H1 (cell line): ENCODE measurements at regions not wholly inside any gene's neighbourhood (a gene's known extent, or its start where the extent isn't known, plus 50 kb on each side); places are given as distances from the start of the nearest gene placed in this dataset.

ENCODE experiments used
- CTCF ChIA-PET: fragments of 300-600 bp; sonication (Branson Sonifier 250); formaldehyde crosslinking; loops from one replicate; lab custom pipeline; 2021; ENCODE audit not compliant: partially characterized antibody; lab: Charles Lee
- POLR2A ChIA-PET: fragments of 300-600 bp; sonication (Branson Sonifier 250); formaldehyde crosslinking; loops from one replicate; lab custom pipeline; 2021; ENCODE audit warnings: inconsistent platforms; ENCODE audit not compliant: partially characterized antibody; lab: Charles Lee
- DNase-seq, 2 experiments: peaks; one replicate each; pipeline versions ENCODE4 v3.0.0 to v3.0.0-alpha.2; 2010 to 2022; ENCODE audit warnings: low spot score in 2 of 2, low read depth in 1 of 2, mixed read lengths in 1 of 2
- FAIRE-seq: peaks from 2 replicates; lab custom pipeline; 2011; peaks lifted over from hg19 to GRCh38; lab: Jason Lieb, UNC
- H2AFZ ChIP-seq: 2 replicates; pipeline ENCODE4 v1.8.1; 2012; ENCODE audit warnings: low read length, inconsistent platforms
- H2AK5ac ChIP-seq: 2 replicates; pipeline ENCODE4 v1.6.1; 2013; ENCODE audit warnings: low read depth, low read length
- H2BK120ac ChIP-seq: replicated peaks from 2 replicates; pipeline ENCODE3; 2013; ENCODE audit warnings: low read depth, low read length, inconsistent platforms
- H2BK12ac ChIP-seq: 2 replicates; pipeline ENCODE4 v1.6.1; 2013; ENCODE audit warnings: low read depth, low read length
- H2BK15ac ChIP-seq: 2 replicates; pipeline ENCODE4 v1.6.1; 2013; ENCODE audit warnings: low read length
- H2BK20ac ChIP-seq: 2 replicates; pipeline ENCODE4 v1.6.1; 2013; ENCODE audit warnings: low read length
- H2BK5ac ChIP-seq: 2 replicates; pipeline ENCODE4 v1.6.1; 2013; ENCODE audit warnings: low read depth, low read length
- H3K14ac ChIP-seq: 2 replicates; pipeline ENCODE4 v1.6.1; 2013; ENCODE audit warnings: inconsistent platforms; ENCODE audit not compliant: insufficient read length
- H3K18ac ChIP-seq: 2 replicates; pipeline ENCODE4 v1.6.1; 2013; ENCODE audit warnings: low read length; ENCODE audit errors: extremely low read depth
- H3K23ac ChIP-seq: 2 replicates; pipeline ENCODE4 v1.6.1; 2013; ENCODE audit warnings: inconsistent platforms; ENCODE audit not compliant: insufficient read length
- H3K23me2 ChIP-seq: 2 replicates; pipeline ENCODE4 v1.6.1; 2013; ENCODE audit warnings: low read depth, low read length
- H3K27ac ChIP-seq: 2 replicates; pipeline ENCODE4 v1.6.1; 2011; ENCODE audit warnings: low read depth, low read length, inconsistent platforms
- H3K27me3 ChIP-seq, 4 experiments: replicated peaks in 1 of 4; 1 replicate in 1 of 4; 2 replicates in 3 of 4; pipeline versions ENCODE4 v1.6.1 to v1.8.1; 2011 to 2013; ENCODE audit warnings: low read length in 3 of 4, mild to moderate bottlenecking in 3 of 4, inconsistent platforms in 2 of 4, mixed read lengths in 2 of 4, moderate library complexity in 1 of 4; ENCODE audit not compliant: control insufficient read depth in 3 of 4, insufficient read depth in 3 of 4; ENCODE audit errors: extremely low read depth in 1 of 4
- H3K36me3 ChIP-seq, 4 experiments: 2 replicates each; pipeline versions ENCODE4 v1.6.1 to v1.8.1; 2011 to 2013; ENCODE audit warnings: mild to moderate bottlenecking in 4 of 4, low read length in 3 of 4, moderate library complexity in 2 of 4, control low read depth in 1 of 4, inconsistent platforms in 1 of 4; ENCODE audit not compliant: insufficient read depth in 4 of 4, control insufficient read depth in 2 of 4
- H3K4ac ChIP-seq: replicated peaks from 2 replicates; pipeline ENCODE3; 2013; ENCODE audit warnings: low read length, low read depth, mixed read lengths, inconsistent platforms; ENCODE audit not compliant: insufficient read length
- H3K4me1 ChIP-seq, 4 experiments: replicated peaks in 1 of 4; 1 replicate in 1 of 4; 2 replicates in 3 of 4; pipeline versions ENCODE4 v1.6.1 to v1.8.1; 2011 to 2013; ENCODE audit warnings: low read length in 3 of 4, inconsistent platforms in 2 of 4, mixed read lengths in 1 of 4; ENCODE audit not compliant: insufficient read depth in 4 of 4, control insufficient read depth in 3 of 4
- H3K4me2 ChIP-seq, 2 experiments: 2 replicates each; pipeline versions ENCODE4 v1.6.1 to v1.8.1; 2011 to 2013; ENCODE audit warnings: low read depth in 2 of 2, low read length in 2 of 2, control low read depth in 1 of 2, inconsistent platforms in 1 of 2, mild to moderate bottlenecking in 1 of 2; ENCODE audit not compliant: insufficient read depth in 1 of 2
- H3K4me3 ChIP-seq, 4 experiments: fragments of 200-600, 300-600 bp in 1 of 4; sonication (generic), shearing (Covaris generic), sonication (Bioruptor Twin) in 1 of 4; 2 replicates each; pipeline versions ENCODE4 v1.5.1 to v1.8.1; 2011 to 2016; ENCODE audit warnings: low read length in 4 of 4, low read depth in 3 of 4, control low read depth in 2 of 4, inconsistent platforms in 2 of 4, mild to moderate bottlenecking in 2 of 4, mixed read lengths in 1 of 4, moderate library complexity in 1 of 4; ENCODE audit not compliant: insufficient read depth in 2 of 4; ENCODE audit errors: extremely low read depth in 1 of 4
- H3K56ac ChIP-seq: replicated peaks from 2 replicates; pipeline ENCODE3; 2013; ENCODE audit warnings: low read depth, mild to moderate bottlenecking, mixed read lengths, low read length, inconsistent platforms; ENCODE audit not compliant: insufficient read length
- H3K79me1 ChIP-seq: 2 replicates; pipeline ENCODE4 v1.6.1; 2013; ENCODE audit warnings: low read depth, low read length, control low read depth
- H3K79me2 ChIP-seq, 2 experiments: 2 replicates each; pipeline versions ENCODE4 v1.6.1 to v1.8.1; 2012 to 2013; ENCODE audit warnings: low read length in 2 of 2, mild to moderate bottlenecking in 2 of 2, inconsistent platforms in 1 of 2; ENCODE audit not compliant: insufficient read depth in 2 of 2, control insufficient read depth in 1 of 2
- H3K9ac ChIP-seq, 4 experiments: replicated peaks in 1 of 4; 1 replicate in 1 of 4; 2 replicates in 3 of 4; pipeline versions ENCODE4 v1.6.1 to v1.8.1; 2011 to 2013; ENCODE audit warnings: low read depth in 3 of 4, low read length in 3 of 4, control low read depth in 2 of 4, mild to moderate bottlenecking in 2 of 4, moderate library complexity in 2 of 4, inconsistent platforms in 1 of 4; ENCODE audit errors: extremely low read depth in 1 of 4
- H3K9me3 ChIP-seq, 2 experiments: 2 replicates each; pipeline versions ENCODE4 v1.6.1 to v1.8.1; 2012 to 2013; ENCODE audit warnings: mild to moderate bottlenecking in 2 of 2, moderate library complexity in 2 of 2, control low read depth in 1 of 2, inconsistent platforms in 1 of 2, low read depth in 1 of 2, low read length in 1 of 2, mixed read lengths in 1 of 2; ENCODE audit not compliant: insufficient read depth in 2 of 2
- H4K20me1 ChIP-seq, 2 experiments: replicated peaks in 1 of 2; 2 replicates each; pipeline versions ENCODE3 to v1.8.1; 2011 to 2013; ENCODE audit warnings: inconsistent platforms in 2 of 2, low read length in 2 of 2, mild to moderate bottlenecking in 1 of 2; ENCODE audit not compliant: insufficient read depth in 2 of 2, control insufficient read depth in 1 of 2
- H4K5ac ChIP-seq: 2 replicates; pipeline ENCODE4 v1.6.1; 2013; ENCODE audit warnings: low read length, low read depth, mixed read lengths, inconsistent platforms; ENCODE audit not compliant: insufficient read length
- H4K8ac ChIP-seq: 2 replicates; pipeline ENCODE4 v1.8.0; 2013; ENCODE audit warnings: mild to moderate bottlenecking, moderate library complexity, low read length, inconsistent platforms; ENCODE audit not compliant: insufficient read depth; ENCODE audit errors: extremely low read depth
- H4K91ac ChIP-seq: replicated peaks from 2 replicates; pipeline ENCODE3; 2013; ENCODE audit warnings: low read length, mixed read lengths, inconsistent platforms; ENCODE audit not compliant: insufficient read length
- KDM1A ChIP-seq: fragments of 200-600, 300-600 bp; sonication (generic); IDR thresholded peaks from 2 replicates; pipeline ENCODE4 v1.7.1; 2016; ENCODE audit warnings: mild to moderate bottlenecking, low read length, borderline replicate concordance
- MAFK ChIP-seq: IDR thresholded peaks from 2 replicates; pipeline ENCODE4 v1.6.1; 2012; ENCODE audit warnings: low read depth, mild to moderate bottlenecking, improper control_type of control experiment, low read length
- SIN3A ChIP-seq, 2 experiments: IDR thresholded peaks in 1 of 2; conservative IDR thresholded peaks in 1 of 2; 2 replicates each; pipeline ENCODE4 v1.6.1; 2011 to 2012; ENCODE audit warnings: low read length in 2 of 2, improper control_type of control experiment in 1 of 2, low read depth in 1 of 2, mild to moderate bottlenecking in 1 of 2
- TAF7 ChIP-seq: optimal IDR thresholded peaks from 2 replicates; pipeline ENCODE3; 2011; ENCODE audit warnings: low read depth, mild to moderate bottlenecking, inconsistent platforms, low read length, moderate library complexity, borderline replicate concordance

- CTCF ChIA-PET: interaction anchor here (2.0 kb wide), 1 partner anchor 206 kb away, joined by 6 read pairs; no protein-coding TSS in a partner anchor
- H3K56ac ChIP-seq: no peak overlapping the region
- H2BK12ac ChIP-seq: no peak overlapping the region
- H3K9ac ChIP-seq: no peak overlapping the region
- no peak overlapping the region for H3K4me3 ChIP-seq
- TF ChIP-seq MAFK: no peak
- TF ChIP-seq TAF7: no peak
- TF ChIP-seq KDM1A: no peak
- no peak for TF ChIP-seq SIN3A (conservative IDR thresholded peaks at IDR 0.05 in 1 of 2, IDR thresholded peaks at IDR 0.05 in 1 of 2; ENCODE audit: low read depth in 1 of 2, low read length in 2 of 2)
- H2BK20ac ChIP-seq: no peak overlapping the region
- no peaks in the 10 kb centered on the region for H3K9me3 ChIP-seq
- no peak overlapping the region for H4K8ac ChIP-seq
- DNase-seq (no peak), FAIRE-seq (no peak)
- no peak overlapping the region for H3K18ac ChIP-seq
- no peak overlapping the region for H2BK15ac ChIP-seq
- H3K79me1 ChIP-seq: no peaks in the 10 kb centered on the region
- no peak overlapping the region for H4K5ac ChIP-seq
- no peaks in the 10 kb centered on the region for H3K79me2 ChIP-seq
- no peak overlapping the region for H3K23ac ChIP-seq
- no peaks in the 10 kb centered on the region for H3K4me1 ChIP-seq
- H2AFZ ChIP-seq: no peak overlapping the region
- H4K20me1 ChIP-seq: no peaks in the 10 kb centered on the region
- no peak overlapping the region for H2BK5ac ChIP-seq
- no peaks in the 10 kb centered on the region for H3K27me3 ChIP-seq
- no peak overlapping the region for H3K4me2 ChIP-seq
- H3K4ac ChIP-seq: no peak overlapping the region
- no peaks in the 10 kb centered on the region for H3K23me2 ChIP-seq
- POLR2A ChIA-PET: no interaction called here
- no peak overlapping the region for H2AK5ac ChIP-seq
- H2BK120ac ChIP-seq: no peak overlapping the region
- H3K14ac ChIP-seq: no peak overlapping the region
- no peaks in the 10 kb centered on the region for H3K36me3 ChIP-seq
- H4K91ac ChIP-seq: no peak overlapping the region
- no peak overlapping the region for H3K27ac ChIP-seq
Observed at GRCh38 chr2:76393356-76393755, 682.6 kb upstream of the GCFC2 start.
